Endothelial cell of umbilical vein (primary cell): ENCODE measurements at regions not wholly inside any gene's neighbourhood (a gene's known extent, or its start where the extent isn't known, plus 50 kb on each side); places are given as distances from the start of the nearest gene placed in this dataset.

Experiments used
- POLR2A ChIP-seq: IDR thresholded peaks from 2 replicates; pipeline ENCODE4 v1.6.1; 2012; ENCODE audit warnings: low read depth, mild to moderate bottlenecking, control low read depth, low read length
- TF ChIP-seq, protein P1 (sequence below), 2 donors: IDR thresholded peaks; 1 replicate in 1 of 2; 2 replicates in 1 of 2; pipeline ENCODE4 v1.5.1; 2011; ENCODE audit warnings: low read length in 2 of 2, mild to moderate bottlenecking in 2 of 2, moderate library complexity in 2 of 2, control low read depth in 1 of 2, inconsistent platforms in 1 of 2, low read depth in 1 of 2; ENCODE audit not compliant: insufficient read depth in 1 of 2; ENCODE audit errors: extremely low read depth in 1 of 2

DNA sequence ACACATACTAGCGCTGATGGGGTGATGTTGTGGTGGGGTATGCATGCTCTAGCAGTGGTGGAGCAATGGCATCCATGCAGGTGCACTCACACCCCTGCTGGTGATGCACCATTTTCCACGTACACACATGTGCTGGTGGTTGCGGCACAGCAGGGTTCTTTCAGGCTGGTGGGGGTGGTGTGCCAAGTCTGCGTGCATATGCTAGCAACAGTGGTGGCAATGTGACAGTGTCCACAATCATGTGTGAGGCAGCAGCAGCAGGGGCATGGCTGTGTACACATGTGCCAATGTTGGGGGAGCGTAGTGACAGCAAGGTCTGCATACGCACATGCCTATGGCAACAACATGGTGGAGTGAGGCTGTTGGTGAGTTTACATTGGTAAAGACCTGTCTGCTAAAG is 148.1 kb downstream of the ZWINT start:
- TF ChIP-seq, protein P1, sequence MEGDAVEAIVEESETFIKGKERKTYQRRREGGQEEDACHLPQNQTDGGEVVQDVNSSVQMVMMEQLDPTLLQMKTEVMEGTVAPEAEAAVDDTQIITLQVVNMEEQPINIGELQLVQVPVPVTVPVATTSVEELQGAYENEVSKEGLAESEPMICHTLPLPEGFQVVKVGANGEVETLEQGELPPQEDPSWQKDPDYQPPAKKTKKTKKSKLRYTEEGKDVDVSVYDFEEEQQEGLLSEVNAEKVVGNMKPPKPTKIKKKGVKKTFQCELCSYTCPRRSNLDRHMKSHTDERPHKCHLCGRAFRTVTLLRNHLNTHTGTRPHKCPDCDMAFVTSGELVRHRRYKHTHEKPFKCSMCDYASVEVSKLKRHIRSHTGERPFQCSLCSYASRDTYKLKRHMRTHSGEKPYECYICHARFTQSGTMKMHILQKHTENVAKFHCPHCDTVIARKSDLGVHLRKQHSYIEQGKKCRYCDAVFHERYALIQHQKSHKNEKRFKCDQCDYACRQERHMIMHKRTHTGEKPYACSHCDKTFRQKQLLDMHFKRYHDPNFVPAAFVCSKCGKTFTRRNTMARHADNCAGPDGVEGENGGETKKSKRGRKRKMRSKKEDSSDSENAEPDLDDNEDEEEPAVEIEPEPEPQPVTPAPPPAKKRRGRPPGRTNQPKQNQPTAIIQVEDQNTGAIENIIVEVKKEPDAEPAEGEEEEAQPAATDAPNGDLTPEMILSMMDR (IDR thresholded peaks at IDR 0.05; ENCODE audit: extremely low read depth in 1 of 2, insufficient read depth in 1 of 2, low read depth in 1 of 2, low read length in 2 of 2) = no peak
- TF ChIP-seq POLR2A = no peak
